Transverse colon (tissue), 4 donors: ENCODE measurements at regions not wholly inside any gene's neighbourhood (a gene's known extent, or its start where the extent isn't known, plus 50 kb on each side); places are given as distances from the start of the nearest gene placed in this dataset.

ENCODE experiments used
- DNase-seq: peaks from one replicate; pipeline ENCODE4 v3.0.0-alpha.2; 2019
- H3K27ac ChIP-seq, 4 donors: fragments of 200-600 bp; sonication (generic); 2 replicates each; pipeline ENCODE4 v1.5.1; 2016 to 2018; ENCODE audit warnings: inconsistent platforms in 4 of 4
- H3K27me3 ChIP-seq: fragments of 200-600 bp; sonication (generic); 2 replicates; pipeline ENCODE4 v1.5.1; 2017; ENCODE audit warnings: inconsistent platforms
- H3K36me3 ChIP-seq, 4 donors: fragments of 200-600 bp; sonication (generic); 2 replicates each; pipeline ENCODE4 v1.5.1; 2017 to 2019; ENCODE audit warnings: inconsistent platforms in 4 of 4
- H3K4me1 ChIP-seq, 4 donors: fragments of 200-600 bp; sonication (generic); 2 replicates each; pipeline ENCODE4 v1.5.1; 2017 to 2020; ENCODE audit warnings: inconsistent platforms in 4 of 4
- H3K4me3 ChIP-seq, 4 donors: fragments of 200-600 bp; sonication (generic); 1 replicate in 1 of 4; 2 replicates in 3 of 4; pipeline versions ENCODE4 v1.5.1 to v1.6.1; 2017 to 2019; ENCODE audit warnings: inconsistent platforms in 4 of 4
- H3K9me3 ChIP-seq, 2 donors: fragments of 200-600 bp; sonication (generic); 2 replicates each; pipeline ENCODE4 v1.5.1; 2017 to 2019; ENCODE audit warnings: inconsistent platforms in 2 of 2
- CTCF ChIP-seq, 5 experiments: fragments of 200-600 bp in 3 of 5; fragments of 450-650 bp in 2 of 5; sonication (generic) in 3 of 5; IDR thresholded peaks; 1 replicate in 2 of 5; 2 replicates in 3 of 5; pipeline ENCODE4 v1.5.1; 2016 to 2017; ENCODE audit warnings: antibody characterized with exemption in 5 of 5, inconsistent platforms in 3 of 5, mild to moderate bottlenecking in 2 of 5, moderate library complexity in 1 of 5
- EP300 ChIP-seq: sonication (generic); formaldehyde crosslinking; IDR thresholded peaks from one replicate; pipeline ENCODE4 v1.6.1; 2017; ENCODE audit warnings: antibody characterized with exemption, low read depth
- POLR2A ChIP-seq: fragments of 450-650 bp; IDR thresholded peaks from one replicate; pipeline ENCODE4 v1.6.1; 2016; ENCODE audit warnings: antibody characterized with exemption, mild to moderate bottlenecking, moderate library complexity
- POLR2AphosphoS5 ChIP-seq, 3 donors: sonication (generic); formaldehyde crosslinking; IDR thresholded peaks; one replicate each; pipeline ENCODE4 v1.6.1; 2016; ENCODE audit warnings: antibody characterized with exemption in 3 of 3
- WGBS, 2 donors: methylation state at CpG; one replicate each; pipeline ENCODE4 v1.1.5; 2018; ENCODE audit warnings: low coverage in 1 of 2; 5-methylcytosine and 5-hydroxymethylcytosine counted together
- in situ Hi-C, 4 donors: fragments of 200-750 bp; cut with MboI; loops; one replicate each; pipeline versions ENCODE4 v1.15.0 to v1.15.1; 2017; ENCODE audit warnings: low sequenced_read_pairs in 3 of 4, low pct_ligation_motif_present in 1 of 4, low pct_unique_long_range_greater_than_20kb in 1 of 4
- intact Hi-C: fragments of 100-400 bp; cut with DNase I; formaldehyde crosslinking; loops from one replicate; pipeline ENCODE4 v1.15.1; 2023; ENCODE audit warnings: low total_unique reads

GRCh38 chr13:73171926-73172325 is 113.1 kb downstream of the KLF5 start:
- in situ Hi-C loops (no loop called here), intact Hi-C loops (no loop called here)
- Histone ChIP-seq H3K27me3 (no peaks in the 10 kb centered on the region), H3K9me3 (no peaks in the 10 kb centered on the region), H3K36me3 (no peaks in the 10 kb centered on the region), H3K4me1 (peaks cover 6 to 57% (median 32%) of the 10 kb centered on the region in 4 donors), H3K27ac (peak overlapping the region; percentile 75 to 88 (median 84)), H3K4me3 (no peak overlapping the region)
- DNase-seq, result no peak
- 29 to 52% methylated on average over 1 to 5 of the region's 5 CpGs for WGBS, 2 donors
- no peak for TF ChIP-seq EP300
- no peak for TF ChIP-seq POLR2A
- peak in 1 of 5 experiments; percentile 15 for TF ChIP-seq CTCF (IDR thresholded peaks at IDR 0.05)
- TF ChIP-seq POLR2AphosphoS5 (IDR thresholded peaks at IDR 0.05), result no peak

GRCh38 chr13:73171271-73171682 is 112.5 kb downstream of the KLF5 start:
- DNase-seq, result peak; percentile 63
- Histone ChIP-seq H3K27me3 (no peaks in the 10 kb centered on the region), H3K4me1 (peaks cover 6 to 59% (median 33%) of the 10 kb centered on the region in 4 donors), H3K27ac (peak overlapping the region; percentile 78 to 88 (median 84)), H3K36me3 (no peaks in the 10 kb centered on the region), H3K9me3 (no peaks in the 10 kb centered on the region), H3K4me3 (no peak overlapping the region)
- intact Hi-C loops (no loop called here), in situ Hi-C loops (no loop called here)
- WGBS, 2 donors, result 58 to 62% methylated on average over 3 to 5 of the region's 5 CpGs
- TF ChIP-seq EP300 (no peak), CTCF (IDR thresholded peaks at IDR 0.05) (no peak), POLR2A (no peak), POLR2AphosphoS5 (IDR thresholded peaks at IDR 0.05) (peak in 2 of 3 donors; percentile 33 to 56)

GRCh38 chr13:73169971-73170370 is 111.2 kb downstream of the KLF5 start:
- DNase-seq, result no peak
- peaks cover 6 to 62% (median 34%) of the 10 kb centered on the region in 4 donors for H3K4me1 ChIP-seq
- no peaks in the 10 kb centered on the region for H3K36me3 ChIP-seq
- H3K27me3 ChIP-seq, result no peaks in the 10 kb centered on the region
- 6 to 53% methylated on average over 2 of the region's 2 CpGs for WGBS, 2 donors
- TF ChIP-seq CTCF (IDR thresholded peaks at IDR 0.05) (no peak), EP300 (no peak), POLR2AphosphoS5 (IDR thresholded peaks at IDR 0.05) (no peak), POLR2A (no peak)
- no peaks in the 10 kb centered on the region for H3K9me3 ChIP-seq
- H3K27ac ChIP-seq, result peak overlapping the region; percentile 78 to 82 (median 80)
- in situ Hi-C loops, result no loop called here
- intact Hi-C loops, result no loop called here
- H3K4me3 ChIP-seq, result no peak overlapping the region

GRCh38 chr13:73168953-73169401 is 110.2 kb downstream of the KLF5 start:
- DNase-seq, result peak; percentile 21
- no peaks in the 10 kb centered on the region for H3K9me3 ChIP-seq
- intact Hi-C loops (no loop called here), in situ Hi-C loops (no loop called here)
- H3K36me3 ChIP-seq, result no peaks in the 10 kb centered on the region
- H3K4me3 ChIP-seq, result no peak overlapping the region
- 40 to 60% methylated on average over 1 to 8 of the region's 8 CpGs for WGBS, 2 donors
- TF ChIP-seq POLR2AphosphoS5 (IDR thresholded peaks at IDR 0.05) (no peak), CTCF (IDR thresholded peaks at IDR 0.05) (no peak), POLR2A (no peak), EP300 (no peak)
- peaks cover 6 to 62% (median 34%) of the 10 kb centered on the region in 4 donors for H3K4me1 ChIP-seq
- H3K27ac ChIP-seq, result peak overlapping the region; percentile 78 to 82 (median 80)
- H3K27me3 ChIP-seq, result no peaks in the 10 kb centered on the region
